Adipocyte (in vitro differentiated cells): ENCODE measurements at regions not wholly inside any gene's neighbourhood (a gene's known extent, or its start where the extent isn't known, plus 50 kb on each side); places are given as distances from the start of the nearest gene placed in this dataset.
A peak's percentile ranks its signal among the peaks of the same experiment; 100 is the strongest.
"Not testable (repeated sequence)": the region's sequence is repeated elsewhere in the genome, so short reads cannot be mapped to it uniquely, and the experiment has no call there.

Source experiments
- DNase-seq: peaks from one replicate; pipeline ENCODE4 v3.0.0-alpha.2; 2015; ENCODE audit warnings: low read depth
- H3K27me3 ChIP-seq: replicated peaks from 2 replicates; pipeline ENCODE4 v1.7.0; 2013; ENCODE audit warnings: mild to moderate bottlenecking, low read length, moderate library complexity; ENCODE audit not compliant: control insufficient read depth, insufficient read depth
- H3K36me3 ChIP-seq: 2 replicates; pipeline ENCODE4 v1.7.0; 2013; ENCODE audit warnings: low read length, mild to moderate bottlenecking, moderate library complexity; ENCODE audit not compliant: control insufficient read depth, insufficient read depth, severe bottlenecking
- H3K4me1 ChIP-seq: 2 replicates; pipeline ENCODE4 v1.7.0; 2013; ENCODE audit warnings: mild to moderate bottlenecking, low read length, moderate library complexity; ENCODE audit not compliant: control insufficient read depth, insufficient read depth
- H3K4me3 ChIP-seq: 2 replicates; pipeline ENCODE4 v1.7.0; 2013; ENCODE audit warnings: mild to moderate bottlenecking, low read length, moderate library complexity
- H3K9ac ChIP-seq: 2 replicates; pipeline ENCODE4 v1.7.0; 2013; ENCODE audit warnings: mild to moderate bottlenecking, low read length, moderate library complexity
- H3K9me3 ChIP-seq: 2 replicates; pipeline ENCODE4 v1.7.0; 2013; ENCODE audit warnings: mild to moderate bottlenecking, low read length, moderate library complexity; ENCODE audit not compliant: control insufficient read depth

- no peak overlapping the region for H3K4me3 ChIP-seq
- no peak overlapping the region for H3K9ac ChIP-seq
- no peaks in the 10 kb centered on the region for H3K27me3 ChIP-seq
- H3K9me3 ChIP-seq = no peaks in the 10 kb centered on the region
- no peak for DNase-seq
- no peaks in the 10 kb centered on the region for H3K36me3 ChIP-seq
- H3K4me1 ChIP-seq = peaks cover 10% of the 10 kb centered on the region
Observed at GRCh38 chr2:159880729-159881128, 82.7 kb upstream of the CD302 start.

- peaks cover 10% of the 10 kb centered on the region for H3K4me1 ChIP-seq
- no peaks in the 10 kb centered on the region for H3K9me3 ChIP-seq
- no peak overlapping the region for H3K9ac ChIP-seq
- no peaks in the 10 kb centered on the region for H3K27me3 ChIP-seq
- no peak overlapping the region for H3K4me3 ChIP-seq
- H3K36me3 ChIP-seq = no peaks in the 10 kb centered on the region
- DNase-seq = peak; percentile 62
Observed at GRCh38 chr2:159879051-159879604, 81.1 kb upstream of the CD302 start.

- Histone ChIP-seq H3K9ac (no peak overlapping the region), H3K27me3 (no peaks in the 10 kb centered on the region), H3K4me3 (no peak overlapping the region), H3K9me3 (no peaks in the 10 kb centered on the region), H3K4me1 (peaks cover 10% of the 10 kb centered on the region), H3K36me3 (no peaks in the 10 kb centered on the region)
- DNase-seq = no peak
Observed at GRCh38 chr2:159875083-159875482, 77.1 kb upstream of the CD302 start.

GRCh38 chr2:159873258-159873657 lies 75.2 kb upstream of the CD302 start:
- no peaks in the 10 kb centered on the region for H3K4me1 ChIP-seq
- H3K9ac ChIP-seq = no peak overlapping the region
- no peak for DNase-seq
- no peak overlapping the region for H3K4me3 ChIP-seq
- H3K36me3 ChIP-seq = no peaks in the 10 kb centered on the region
- H3K9me3 ChIP-seq = no peaks in the 10 kb centered on the region
- H3K27me3 ChIP-seq = no peaks in the 10 kb centered on the region

GRCh38 chr2:159872353-159872752 lies 74.3 kb upstream of the CD302 start:
- no peaks in the 10 kb centered on the region for H3K9me3 ChIP-seq
- no peak for DNase-seq
- H3K4me1 ChIP-seq = no peaks in the 10 kb centered on the region
- no peaks in the 10 kb centered on the region for H3K36me3 ChIP-seq
- no peak overlapping the region for H3K9ac ChIP-seq
- no peaks in the 10 kb centered on the region for H3K27me3 ChIP-seq
- no peak overlapping the region for H3K4me3 ChIP-seq

- H3K9ac ChIP-seq, H3K9me3 ChIP-seq, H3K36me3 ChIP-seq, H3K27me3 ChIP-seq, DNase-seq, H3K4me3 ChIP-seq, H3K4me1 ChIP-seq: not testable (repeated sequence)
Observed at GRCh38 chr2:159868598-159869159, 70.7 kb upstream of the CD302 start.

GRCh38 chr2:159867567-159868361 lies 69.8 kb upstream of the CD302 start:
- H3K9me3 ChIP-seq = no peaks in the 10 kb centered on the region
- no peaks in the 10 kb centered on the region for H3K4me1 ChIP-seq
- no peaks in the 10 kb centered on the region for H3K27me3 ChIP-seq
- no peak overlapping the region for H3K4me3 ChIP-seq
- no peak overlapping the region for H3K9ac ChIP-seq
- peak; percentile 4 for DNase-seq
- no peaks in the 10 kb centered on the region for H3K36me3 ChIP-seq

- no peak overlapping the region for H3K4me3 ChIP-seq
- no peak for DNase-seq
- no peaks in the 10 kb centered on the region for H3K9me3 ChIP-seq
Observed at GRCh38 chr2:159863526-159864160, 65.6 kb upstream of the CD302 start.

GRCh38 chr2:159860581-159861310 lies 62.7 kb upstream of the CD302 start:
- Histone ChIP-seq H3K36me3 (no peaks in the 10 kb centered on the region), H3K9me3 (no peaks in the 10 kb centered on the region), H3K4me3 (no peak overlapping the region), H3K9ac (no peak overlapping the region), H3K27me3 (no peaks in the 10 kb centered on the region), H3K4me1 (peaks cover 3% of the 10 kb centered on the region)
- DNase-seq = no peak

More at GRCh38 chr2:159863526-159864160, 65.6 kb upstream of the CD302 start:
- no peaks in the 10 kb centered on the region for H3K27me3 ChIP-seq
- peaks cover 3% of the 10 kb centered on the region for H3K4me1 ChIP-seq
- H3K9ac ChIP-seq = no peak overlapping the region
- no peaks in the 10 kb centered on the region for H3K36me3 ChIP-seq

GRCh38 chr2:159859583-159859982 lies 61.6 kb upstream of the CD302 start:
- H3K36me3 ChIP-seq = no peaks in the 10 kb centered on the region
- DNase-seq = no peak
- no peaks in the 10 kb centered on the region for H3K9me3 ChIP-seq
- no peak overlapping the region for H3K9ac ChIP-seq
- H3K4me1 ChIP-seq = peaks cover 6% of the 10 kb centered on the region
- no peaks in the 10 kb centered on the region for H3K27me3 ChIP-seq
- H3K4me3 ChIP-seq = no peak overlapping the region

- H3K9ac ChIP-seq = no peak overlapping the region
- no peaks in the 10 kb centered on the region for H3K36me3 ChIP-seq
- DNase-seq = no peak
- no peaks in the 10 kb centered on the region for H3K27me3 ChIP-seq
- no peak overlapping the region for H3K4me3 ChIP-seq
- no peaks in the 10 kb centered on the region for H3K9me3 ChIP-seq
- peaks cover 6% of the 10 kb centered on the region for H3K4me1 ChIP-seq
Observed at GRCh38 chr2:159856760-159857159, 58.8 kb upstream of the CD302 start.
